Nephron (organoid): ENCODE measurements at regions not wholly inside any gene's neighbourhood (a gene's known extent, or its start where the extent isn't known, plus 50 kb on each side); places are given as distances from the start of the nearest gene placed in this dataset.

Experiments used
- H3K27ac Mint-ChIP-seq, 3 experiments: 2 replicates each; pipeline ENCODE4 v1.8.0; 2020; ENCODE audit warnings: mixed read lengths in 3 of 3, mild to moderate bottlenecking in 2 of 3, moderate library complexity in 1 of 3
- H3K27me3 Mint-ChIP-seq: 2 replicates; pipeline ENCODE4 v1.8.0; 2021; ENCODE audit warnings: low read depth, mild to moderate bottlenecking, moderate library complexity, mixed read lengths
- H3K36me3 Mint-ChIP-seq: 2 replicates; pipeline ENCODE4 v1.8.0; 2020; ENCODE audit warnings: low read depth, mixed read lengths
- H3K4me1 Mint-ChIP-seq: 2 replicates; pipeline ENCODE4 v1.8.0; 2020; ENCODE audit warnings: mixed read lengths
- H3K4me3 Mint-ChIP-seq, 3 experiments: 2 replicates each; pipeline ENCODE4 v1.8.0; 2020; ENCODE audit warnings: mild to moderate bottlenecking in 3 of 3, mixed read lengths in 3 of 3, moderate library complexity in 2 of 3
- H3K9me3 Mint-ChIP-seq: 2 replicates; pipeline ENCODE4 v1.8.0; 2020; ENCODE audit warnings: mixed read lengths
- CTCF ChIP-seq, 3 experiments: fragments of 200-600 bp; sonication (generic); IDR thresholded peaks; one replicate each; pipeline ENCODE4 v1.5.0; 2021; ENCODE audit warnings: antibody characterized with exemption in 3 of 3; ENCODE audit not compliant: unreplicated experiment in 3 of 3

- Mint-ChIP-seq H3K9me3 (no peaks in the 10 kb centered on the region), H3K36me3 (no peaks in the 10 kb centered on the region), H3K4me3 (no peak overlapping the region), H3K27me3 (peaks cover 30% of the 10 kb centered on the region), H3K4me1 (peaks cover 26% of the 10 kb centered on the region), H3K27ac (no peak overlapping the region)
- no peak for TF ChIP-seq CTCF (IDR thresholded peaks at IDR 0.05; ENCODE audit: unreplicated experiment in 3 of 3)
Observed at GRCh38 chr17:77827039-77827438, 131.5 kb upstream of the TNRC6C start.

GRCh38 chr17:77827511-77827910 lies 131.0 kb upstream of the TNRC6C start:
- no peak for TF ChIP-seq CTCF (IDR thresholded peaks at IDR 0.05; ENCODE audit: unreplicated experiment in 3 of 3)
- Mint-ChIP-seq H3K27me3 (peaks cover 33% of the 10 kb centered on the region), H3K4me3 (no peak overlapping the region), H3K27ac (peak overlapping the region in 1 of 3 experiments; percentile 18), H3K9me3 (no peaks in the 10 kb centered on the region), H3K4me1 (peaks cover 30% of the 10 kb centered on the region), H3K36me3 (no peaks in the 10 kb centered on the region)

- H3K27ac Mint-ChIP-seq = peak overlapping the region in 2 of 3 experiments; percentile 69 to 94
- peaks cover 39% of the 10 kb centered on the region for H3K27me3 Mint-ChIP-seq
- no peaks in the 10 kb centered on the region for H3K36me3 Mint-ChIP-seq
- peaks cover 38% of the 10 kb centered on the region for H3K4me1 Mint-ChIP-seq
- no peak for TF ChIP-seq CTCF (IDR thresholded peaks at IDR 0.05; ENCODE audit: unreplicated experiment in 3 of 3)
- no peak overlapping the region for H3K4me3 Mint-ChIP-seq
- H3K9me3 Mint-ChIP-seq = no peaks in the 10 kb centered on the region
Observed at GRCh38 chr17:77828749-77829539, 129.6 kb upstream of the TNRC6C start.

- TF ChIP-seq CTCF (IDR thresholded peaks at IDR 0.05; ENCODE audit: unreplicated experiment in 3 of 3) = no peak
- H3K4me1 Mint-ChIP-seq = peaks cover 49% of the 10 kb centered on the region
- peaks cover 36% of the 10 kb centered on the region for H3K27me3 Mint-ChIP-seq
- H3K4me3 Mint-ChIP-seq = no peak overlapping the region
- H3K27ac Mint-ChIP-seq = peak overlapping the region; percentile 69 to 94 (median 74)
- no peaks in the 10 kb centered on the region for H3K9me3 Mint-ChIP-seq
- no peaks in the 10 kb centered on the region for H3K36me3 Mint-ChIP-seq
Observed at GRCh38 chr17:77829843-77830799, 128.4 kb upstream of the TNRC6C start.

- peak overlapping the region in 1 of 3 experiments; percentile 10 for H3K4me3 Mint-ChIP-seq
- no peaks in the 10 kb centered on the region for H3K36me3 Mint-ChIP-seq
- peaks cover 30% of the 10 kb centered on the region for H3K27me3 Mint-ChIP-seq
- TF ChIP-seq CTCF (IDR thresholded peaks at IDR 0.05; ENCODE audit: unreplicated experiment in 3 of 3) = no peak
- peaks cover 52% of the 10 kb centered on the region for H3K4me1 Mint-ChIP-seq
- H3K9me3 Mint-ChIP-seq = no peaks in the 10 kb centered on the region
- peak overlapping the region in 2 of 3 experiments; percentile 69 to 94 for H3K27ac Mint-ChIP-seq
Observed at GRCh38 chr17:77830816-77831473, 127.6 kb upstream of the TNRC6C start.
